Prostate gland (tissue), 2 donors: ENCODE measurements at regions not wholly inside any gene's neighbourhood (a gene's known extent, or its start where the extent isn't known, plus 50 kb on each side); places are given as distances from the start of the nearest gene placed in this dataset.

Source experiments
- DNase-seq: peaks from one replicate; pipeline ENCODE4 v3.0.0-alpha.2; 2019; ENCODE audit warnings: low spot score
- H3K27ac ChIP-seq, 2 donors: fragments of 200-600 bp; sonication (generic); 2 replicates each; pipeline ENCODE4 v1.5.1; 2017 to 2019
- H3K27me3 ChIP-seq: fragments of 200-600 bp; sonication (generic); replicated peaks from 2 replicates; pipeline ENCODE4 v1.5.1; 2019; ENCODE audit not compliant: insufficient read depth
- H3K36me3 ChIP-seq, 2 donors: fragments of 200-600 bp; sonication (generic); 1 replicate in 1 of 2; 2 replicates in 1 of 2; pipeline versions ENCODE4 v1.5.1 to v1.8.1; 2017 to 2019
- H3K4me1 ChIP-seq: fragments of 200-600 bp; sonication (generic); replicated peaks from 2 replicates; pipeline ENCODE4 v1.5.1; 2019
- H3K4me3 ChIP-seq, 2 donors: fragments of 200-600 bp; sonication (generic); 2 replicates each; pipeline ENCODE4 v1.5.1; 2017 to 2019
- H3K9me3 ChIP-seq: fragments of 200-600 bp; sonication (generic); 2 replicates; pipeline ENCODE4 v1.5.1; 2017
- POLR2A ChIP-seq: fragments of 450-650 bp; IDR thresholded peaks from one replicate; pipeline ENCODE4 v1.6.1; 2016; ENCODE audit warnings: antibody characterized with exemption, mild to moderate bottlenecking
- POLR2AphosphoS5 ChIP-seq: sonication (generic); formaldehyde crosslinking; IDR thresholded peaks from one replicate; pipeline ENCODE4 v1.6.1; 2017; ENCODE audit warnings: antibody characterized with exemption
- WGBS: methylation state at CpG from one replicate; pipeline ENCODE4 v1.1.5; 2018; 5-methylcytosine and 5-hydroxymethylcytosine counted together
- intact Hi-C: fragments of 100-400 bp; cut with DNase I; formaldehyde crosslinking; loops from one replicate; pipeline ENCODE4 v1.14.2; 2022
- TF ChIP-seq, protein P1 (sequence below), 4 experiments: fragments of 200-600 bp in 2 of 4; fragments of 450-650 bp in 2 of 4; sonication (generic) in 2 of 4; IDR thresholded peaks; 1 replicate in 3 of 4; 2 replicates in 1 of 4; pipeline ENCODE4 v1.5.1; 2016 to 2019; ENCODE audit warnings: antibody characterized with exemption in 4 of 4, mild to moderate bottlenecking in 2 of 4, moderate library complexity in 2 of 4

DNA sequence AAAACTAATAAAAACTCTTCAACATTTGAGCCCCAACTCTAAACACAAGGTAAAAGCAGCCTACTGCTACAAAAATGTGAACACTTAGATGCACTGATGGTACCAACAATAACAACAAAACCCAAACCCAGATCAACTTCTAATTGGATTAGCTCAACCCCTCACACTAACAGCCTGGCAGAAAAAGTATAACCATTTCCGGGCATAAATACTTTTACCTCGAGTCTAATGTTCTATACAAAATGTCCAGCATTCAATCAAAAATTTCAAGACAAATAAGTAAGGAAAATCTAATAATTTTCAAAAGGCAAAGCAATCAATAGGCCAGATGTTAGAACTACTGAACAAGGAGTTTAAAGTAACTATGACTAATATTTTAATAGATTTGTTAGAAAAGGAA lies 303.3 kb downstream of the ARRDC4 start:
- Histone ChIP-seq H3K27ac (no peak overlapping the region), H3K4me3 (no peak overlapping the region), H3K9me3 (no peaks in the 10 kb centered on the region), H3K4me1 (no peaks in the 10 kb centered on the region), H3K36me3 (no peaks in the 10 kb centered on the region), H3K27me3 (no peaks in the 10 kb centered on the region)
- no peak for DNase-seq
- TF ChIP-seq POLR2A, result no peak
- 88% methylated on average over 2 of the region's 2 CpGs for WGBS
- intact Hi-C loops, result no loop called here

DNA sequence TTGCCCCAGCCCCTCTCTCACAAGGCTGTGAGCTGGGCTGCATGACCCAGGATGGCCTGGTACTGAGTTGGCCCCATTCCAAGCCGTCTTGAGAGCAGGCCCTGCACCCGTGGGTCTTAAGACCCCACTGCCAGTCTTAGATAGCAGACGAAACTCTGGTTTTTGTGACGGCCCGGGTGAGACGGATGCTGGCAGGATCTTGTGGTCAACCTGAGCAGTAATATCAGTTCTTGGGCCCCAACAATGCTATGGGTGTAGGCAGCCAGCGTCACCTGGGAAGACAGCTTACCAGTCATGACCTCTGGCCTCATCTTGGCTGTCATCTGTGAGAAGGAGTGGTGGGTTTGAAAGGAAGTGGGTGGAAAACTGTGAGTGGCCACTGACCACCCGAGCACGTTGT lies 305.8 kb downstream of the ARRDC4 start:
- Histone ChIP-seq H3K36me3 (no peaks in the 10 kb centered on the region), H3K27me3 (no peaks in the 10 kb centered on the region), H3K4me1 (no peaks in the 10 kb centered on the region), H3K27ac (no peak overlapping the region), H3K9me3 (no peaks in the 10 kb centered on the region), H3K4me3 (no peak overlapping the region)
- TF ChIP-seq, protein P1, sequence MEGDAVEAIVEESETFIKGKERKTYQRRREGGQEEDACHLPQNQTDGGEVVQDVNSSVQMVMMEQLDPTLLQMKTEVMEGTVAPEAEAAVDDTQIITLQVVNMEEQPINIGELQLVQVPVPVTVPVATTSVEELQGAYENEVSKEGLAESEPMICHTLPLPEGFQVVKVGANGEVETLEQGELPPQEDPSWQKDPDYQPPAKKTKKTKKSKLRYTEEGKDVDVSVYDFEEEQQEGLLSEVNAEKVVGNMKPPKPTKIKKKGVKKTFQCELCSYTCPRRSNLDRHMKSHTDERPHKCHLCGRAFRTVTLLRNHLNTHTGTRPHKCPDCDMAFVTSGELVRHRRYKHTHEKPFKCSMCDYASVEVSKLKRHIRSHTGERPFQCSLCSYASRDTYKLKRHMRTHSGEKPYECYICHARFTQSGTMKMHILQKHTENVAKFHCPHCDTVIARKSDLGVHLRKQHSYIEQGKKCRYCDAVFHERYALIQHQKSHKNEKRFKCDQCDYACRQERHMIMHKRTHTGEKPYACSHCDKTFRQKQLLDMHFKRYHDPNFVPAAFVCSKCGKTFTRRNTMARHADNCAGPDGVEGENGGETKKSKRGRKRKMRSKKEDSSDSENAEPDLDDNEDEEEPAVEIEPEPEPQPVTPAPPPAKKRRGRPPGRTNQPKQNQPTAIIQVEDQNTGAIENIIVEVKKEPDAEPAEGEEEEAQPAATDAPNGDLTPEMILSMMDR (IDR thresholded peaks at IDR 0.05), result no peak
- TF ChIP-seq POLR2A (no peak), POLR2AphosphoS5 (no peak)
- intact Hi-C loops, result no loop called here
- WGBS, result 89% methylated on average over 9 of the region's 9 CpGs
- DNase-seq, result no peak

DNA sequence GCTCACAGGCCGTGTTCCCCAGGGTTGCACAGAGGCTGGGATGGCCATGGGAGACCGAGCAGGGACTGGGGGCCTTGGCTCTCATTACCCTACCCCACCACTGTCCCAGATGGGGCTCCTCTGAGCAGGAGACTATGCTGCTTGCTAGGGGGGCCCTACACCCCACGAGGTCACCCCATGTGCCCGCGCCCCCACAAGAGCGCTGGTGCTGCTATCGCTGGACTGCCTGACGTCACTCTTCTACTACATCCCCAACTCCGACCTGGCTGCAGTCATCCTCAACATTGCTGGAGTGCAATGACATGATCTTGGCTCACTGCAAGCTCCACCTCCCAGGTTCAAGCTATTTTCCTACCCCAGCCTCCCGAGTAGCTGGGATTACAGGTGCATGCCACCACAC lies 307.7 kb downstream of the ARRDC4 start:
- TF ChIP-seq, protein P1 (IDR thresholded peaks at IDR 0.05), result no peak
- TF ChIP-seq POLR2A (no peak), POLR2AphosphoS5 (no peak)
- DNase-seq, result no peak
- Histone ChIP-seq H3K27me3 (no peaks in the 10 kb centered on the region), H3K36me3 (no peaks in the 10 kb centered on the region), H3K9me3 (no peaks in the 10 kb centered on the region), H3K4me3 (no peak overlapping the region), H3K4me1 (no peaks in the 10 kb centered on the region), H3K27ac (no peak overlapping the region)
- intact Hi-C loops, result no loop called here
- WGBS, result 88% methylated on average over 10 of the region's 10 CpGs

DNA sequence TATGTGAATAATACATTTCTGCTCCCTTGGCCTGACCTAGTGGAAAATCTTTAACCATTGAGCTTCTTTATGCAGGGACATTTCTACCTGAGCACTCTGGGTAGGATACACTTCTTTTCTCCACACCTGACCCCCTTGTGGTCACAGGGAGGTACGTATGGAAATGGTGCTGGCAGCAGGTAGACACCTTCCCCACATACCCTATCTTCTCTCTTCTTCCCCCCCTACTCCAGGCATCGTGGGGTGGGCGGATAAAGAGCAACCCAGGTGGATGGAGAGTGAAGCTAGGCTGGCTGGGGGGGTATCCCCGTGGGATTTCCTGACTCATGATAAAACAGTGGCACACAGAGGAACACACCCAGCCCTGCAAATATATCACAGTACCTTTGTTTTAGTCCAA lies 312.1 kb downstream of the ARRDC4 start:
- H3K4me3 ChIP-seq, result no peak overlapping the region
- DNase-seq, result no peak
- H3K36me3 ChIP-seq, result no peaks in the 10 kb centered on the region
- H3K4me1 ChIP-seq, result no peaks in the 10 kb centered on the region
- H3K9me3 ChIP-seq, result no peaks in the 10 kb centered on the region
- H3K27ac ChIP-seq, result no peak overlapping the region
- no peak for TF ChIP-seq POLR2AphosphoS5
- TF ChIP-seq, protein P1 (IDR thresholded peaks at IDR 0.05), result no peak
- TF ChIP-seq POLR2A, result no peak
- H3K27me3 ChIP-seq, result no peaks in the 10 kb centered on the region
- intact Hi-C loops, result no loop called here
- WGBS, result 55% methylated on average over 4 of the region's 4 CpGs

DNA sequence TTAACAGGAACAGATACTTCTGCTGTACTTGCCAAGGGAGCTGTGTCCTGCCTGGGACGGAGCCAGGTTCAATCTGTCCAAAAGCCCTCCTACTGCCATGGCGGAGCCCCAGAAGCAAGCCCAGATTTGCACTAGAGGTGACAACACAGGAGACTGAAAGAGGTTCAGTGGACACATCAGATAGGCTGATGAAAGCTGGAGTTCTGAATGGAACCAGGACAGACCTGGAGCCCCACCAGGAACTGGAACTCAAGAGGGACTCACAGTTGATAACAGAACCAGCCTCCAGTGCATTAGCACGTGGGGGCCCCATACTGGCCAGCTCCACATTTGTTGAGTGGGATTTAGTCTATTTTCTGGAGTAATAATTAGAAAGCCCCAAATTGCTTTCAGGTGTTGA lies 315.5 kb downstream of the ARRDC4 start:
- Histone ChIP-seq H3K9me3 (no peaks in the 10 kb centered on the region), H3K27ac (no peak overlapping the region), H3K27me3 (no peaks in the 10 kb centered on the region), H3K4me1 (no peaks in the 10 kb centered on the region), H3K36me3 (no peaks in the 10 kb centered on the region), H3K4me3 (no peak overlapping the region)
- WGBS, result 63% methylated on average over 3 of the region's 3 CpGs
- no peak for DNase-seq
- intact Hi-C loops, result no loop called here
- TF ChIP-seq, protein P1 (IDR thresholded peaks at IDR 0.05), result no peak
- no peak for TF ChIP-seq POLR2AphosphoS5
- TF ChIP-seq POLR2A, result no peak
